Activated T-cell treated with anti-CD3 and anti-CD28 coated beads, Interleukin-2, amount 50 U/mL, for 24 hours (primary cell): ENCODE measurements at regions not wholly inside any gene's neighbourhood (a gene's known extent, or its start where the extent isn't known, plus 50 kb on each side); places are given as distances from the start of the nearest gene placed in this dataset.

Experiments
- DNase-seq: peaks from one replicate; pipeline ENCODE4 v3.0.0-alpha.2; 2020
- H3K27ac Mint-ChIP-seq: 2 replicates; pipeline ENCODE4 v1.8.0; 2020; ENCODE audit warnings: mild to moderate bottlenecking, mixed read lengths
- H3K27me3 Mint-ChIP-seq: 2 replicates; pipeline ENCODE4 v1.8.0; 2020; ENCODE audit warnings: mixed read lengths
- H3K36me3 Mint-ChIP-seq: 2 replicates; pipeline ENCODE4 v1.8.0; 2020; ENCODE audit warnings: low read depth, mixed read lengths
- H3K4me1 Mint-ChIP-seq: 2 replicates; pipeline ENCODE4 v1.8.0; 2020; ENCODE audit warnings: low read depth, mixed read lengths
- H3K4me3 Mint-ChIP-seq: 2 replicates; pipeline ENCODE4 v1.8.0; 2020; ENCODE audit warnings: mild to moderate bottlenecking, moderate library complexity, mixed read lengths
- H3K9me3 Mint-ChIP-seq: 2 replicates; pipeline ENCODE4 v1.8.0; 2020; ENCODE audit warnings: mixed read lengths

GRCh38 chrX:110421500-110422455 lies 63.1 kb downstream of the RTL9 start:
- Mint-ChIP-seq H3K4me1 (no peaks in the 10 kb centered on the region), H3K36me3 (no peaks in the 10 kb centered on the region), H3K4me3 (no peak overlapping the region)

GRCh38 chrX:110425222-110426154 lies 66.8 kb downstream of the RTL9 start:
- peaks cover 33% of the 10 kb centered on the region for H3K27me3 Mint-ChIP-seq
- H3K36me3 Mint-ChIP-seq: no peaks in the 10 kb centered on the region
- H3K4me1 Mint-ChIP-seq: no peaks in the 10 kb centered on the region
- no peak for DNase-seq
- H3K4me3 Mint-ChIP-seq: no peak overlapping the region
- H3K27ac Mint-ChIP-seq: no peak overlapping the region
- H3K9me3 Mint-ChIP-seq: no peaks in the 10 kb centered on the region

More at GRCh38 chrX:110421500-110422455, 63.1 kb downstream of the RTL9 start:
- peaks cover 43% of the 10 kb centered on the region for H3K27me3 Mint-ChIP-seq
- no peak overlapping the region for H3K27ac Mint-ChIP-seq
- H3K9me3 Mint-ChIP-seq: no peaks in the 10 kb centered on the region
- DNase-seq: no peak

- DNase-seq: no peak
- Mint-ChIP-seq H3K9me3 (no peaks in the 10 kb centered on the region), H3K4me1 (no peaks in the 10 kb centered on the region), H3K27me3 (peaks cover 30% of the 10 kb centered on the region), H3K36me3 (no peaks in the 10 kb centered on the region), H3K4me3 (no peak overlapping the region), H3K27ac (no peak overlapping the region)
Measured at GRCh38 chrX:110426155-110426504, 67.5 kb downstream of the RTL9 start.

GRCh38 chrX:110427076-110427475 lies 68.4 kb downstream of the RTL9 start:
- DNase-seq: no peak
- Mint-ChIP-seq H3K9me3 (no peaks in the 10 kb centered on the region), H3K27me3 (peaks cover 34% of the 10 kb centered on the region), H3K27ac (no peak overlapping the region), H3K4me3 (no peak overlapping the region), H3K4me1 (no peaks in the 10 kb centered on the region), H3K36me3 (no peaks in the 10 kb centered on the region)

- Mint-ChIP-seq H3K4me3 (no peak overlapping the region), H3K36me3 (no peaks in the 10 kb centered on the region), H3K27me3 (peaks cover 35% of the 10 kb centered on the region), H3K27ac (no peak overlapping the region), H3K4me1 (no peaks in the 10 kb centered on the region), H3K9me3 (no peaks in the 10 kb centered on the region)
- DNase-seq: no peak
Measured at GRCh38 chrX:110428144-110428543, 69.5 kb downstream of the RTL9 start.

GRCh38 chrX:110430293-110431076 lies 71.8 kb downstream of the RTL9 start:
- no peak for DNase-seq
- H3K27ac Mint-ChIP-seq: no peak overlapping the region
- H3K4me3 Mint-ChIP-seq: no peak overlapping the region
- peaks cover 52% of the 10 kb centered on the region for H3K27me3 Mint-ChIP-seq
- H3K36me3 Mint-ChIP-seq: no peaks in the 10 kb centered on the region
- no peaks in the 10 kb centered on the region for H3K4me1 Mint-ChIP-seq
- H3K9me3 Mint-ChIP-seq: no peaks in the 10 kb centered on the region

- Mint-ChIP-seq H3K4me1 (no peaks in the 10 kb centered on the region), H3K9me3 (no peaks in the 10 kb centered on the region), H3K27me3 (peaks cover 65% of the 10 kb centered on the region), H3K36me3 (no peaks in the 10 kb centered on the region), H3K4me3 (no peak overlapping the region), H3K27ac (no peak overlapping the region)
- DNase-seq: no peak
Measured at GRCh38 chrX:110432091-110432905, 73.7 kb downstream of the RTL9 start.

- Mint-ChIP-seq H3K9me3 (no peaks in the 10 kb centered on the region), H3K4me1 (no peaks in the 10 kb centered on the region), H3K4me3 (no peak overlapping the region), H3K36me3 (no peaks in the 10 kb centered on the region), H3K27me3 (peaks cover 68% of the 10 kb centered on the region), H3K27ac (no peak overlapping the region)
- no peak for DNase-seq
Measured at GRCh38 chrX:110432906-110433215, 74.2 kb downstream of the RTL9 start.

GRCh38 chrX:110435196-110435595 lies 76.5 kb downstream of the RTL9 start:
- no peak overlapping the region for H3K4me3 Mint-ChIP-seq
- DNase-seq: no peak
- peaks cover 65% of the 10 kb centered on the region for H3K27me3 Mint-ChIP-seq
- H3K36me3 Mint-ChIP-seq: no peaks in the 10 kb centered on the region
- no peak overlapping the region for H3K27ac Mint-ChIP-seq
- H3K9me3 Mint-ChIP-seq: no peaks in the 10 kb centered on the region
- H3K4me1 Mint-ChIP-seq: no peaks in the 10 kb centered on the region

- Mint-ChIP-seq H3K27ac (no peak overlapping the region), H3K27me3 (peaks cover 72% of the 10 kb centered on the region), H3K36me3 (no peaks in the 10 kb centered on the region), H3K4me1 (no peaks in the 10 kb centered on the region), H3K9me3 (no peaks in the 10 kb centered on the region), H3K4me3 (no peak overlapping the region)
- DNase-seq: no peak
Measured at GRCh38 chrX:110436523-110436922, 77.9 kb downstream of the RTL9 start.

GRCh38 chrX:110437686-110438085 lies 79.0 kb downstream of the RTL9 start:
- H3K9me3 Mint-ChIP-seq: no peaks in the 10 kb centered on the region
- no peaks in the 10 kb centered on the region for H3K4me1 Mint-ChIP-seq
- peaks cover 70% of the 10 kb centered on the region for H3K27me3 Mint-ChIP-seq
- no peak for DNase-seq
- H3K4me3 Mint-ChIP-seq: no peak overlapping the region
- no peak overlapping the region for H3K27ac Mint-ChIP-seq
- no peaks in the 10 kb centered on the region for H3K36me3 Mint-ChIP-seq

GRCh38 chrX:110440016-110440805 lies 81.6 kb downstream of the RTL9 start:
- H3K9me3 Mint-ChIP-seq: no peaks in the 10 kb centered on the region
- no peak overlapping the region for H3K27ac Mint-ChIP-seq
- no peaks in the 10 kb centered on the region for H3K4me1 Mint-ChIP-seq
- peaks cover 76% of the 10 kb centered on the region for H3K27me3 Mint-ChIP-seq
- no peak overlapping the region for H3K4me3 Mint-ChIP-seq
- no peak for DNase-seq
- no peaks in the 10 kb centered on the region for H3K36me3 Mint-ChIP-seq

GRCh38 chrX:110442635-110443034 lies 84.0 kb downstream of the RTL9 start:
- Mint-ChIP-seq H3K27me3 (peaks cover 64% of the 10 kb centered on the region), H3K27ac (no peak overlapping the region), H3K9me3 (no peaks in the 10 kb centered on the region), H3K36me3 (no peaks in the 10 kb centered on the region), H3K4me1 (no peaks in the 10 kb centered on the region), H3K4me3 (no peak overlapping the region)
- no peak for DNase-seq
